ENCODE measurements at regions not wholly inside any gene's neighbourhood (a gene's known extent, or its start where the extent isn't known, plus 50 kb on each side); places are given as distances from the start of the nearest gene placed in this dataset.

GRCh38 chr7:110262251-110262650, 828.7 kb upstream of the LRRN3 start:
- no peak for TF ChIP-seq CTCF (IDR thresholded peaks at IDR 0.05)
- TF ChIP-seq POLR2A (IDR thresholded peaks at IDR 0.05; ENCODE audit: low read depth): no peak
- TF ChIP-seq EP300 (IDR thresholded peaks at IDR 0.05): no peak

All from esophagus muscularis mucosa (tissue), 4 donors.